GM19463 (cell line): ENCODE measurements at regions not wholly inside any gene's neighbourhood (a gene's known extent, or its start where the extent isn't known, plus 50 kb on each side); places are given as distances from the start of the nearest gene placed in this dataset.

Source experiments
- ATAC-seq: cut with Tn5 transposase; IDR thresholded peaks from one replicate; pipeline ENCODE4 v1.9.1; 2021; ENCODE audit warnings: mild to moderate bottlenecking, moderate library complexity; ENCODE audit not compliant: unreplicated experiment

- ATAC-seq, result no peak
Observed at GRCh38 chr4:126779436-126780166, 853.2 kb upstream of the INTU start.

- no peak for ATAC-seq
Observed at GRCh38 chr4:126783191-126783590, 849.6 kb upstream of the INTU start.

GRCh38 chr4:126784966-126785580 lies 847.7 kb upstream of the INTU start:
- no peak for ATAC-seq

- no peak for ATAC-seq
Observed at GRCh38 chr4:126790633-126791032, 842.1 kb upstream of the INTU start.

GRCh38 chr4:126794363-126794762 lies 838.4 kb upstream of the INTU start:
- ATAC-seq, result no peak

GRCh38 chr4:126798214-126798613 lies 834.5 kb upstream of the INTU start:
- ATAC-seq, result no peak

- no peak for ATAC-seq
Observed at GRCh38 chr4:126799416-126799815, 833.3 kb upstream of the INTU start.

- ATAC-seq, result no peak
Observed at GRCh38 chr4:126799971-126800574, 832.7 kb upstream of the INTU start.

- ATAC-seq, result peak; percentile 37
Observed at GRCh38 chr4:126800575-126801141, 832.1 kb upstream of the INTU start.

GRCh38 chr4:126807132-126807531 lies 825.6 kb upstream of the INTU start:
- ATAC-seq, result no peak

- no peak for ATAC-seq
Observed at GRCh38 chr4:126812076-126812475, 820.7 kb upstream of the INTU start.

- no peak for ATAC-seq
Observed at GRCh38 chr4:126820631-126821030, 812.1 kb upstream of the INTU start.

GRCh38 chr4:126821152-126821551 lies 811.6 kb upstream of the INTU start:
- no peak for ATAC-seq

GRCh38 chr4:126825083-126825482 lies 807.7 kb upstream of the INTU start:
- ATAC-seq, result no peak

GRCh38 chr4:126827669-126828068 lies 805.1 kb upstream of the INTU start:
- ATAC-seq, result no peak

- no peak for ATAC-seq
Observed at GRCh38 chr4:126834854-126835253, 797.9 kb upstream of the INTU start.

- no peak for ATAC-seq
Observed at GRCh38 chr4:126838941-126839679, 793.6 kb upstream of the INTU start.

- ATAC-seq, result no peak
Observed at GRCh38 chr4:126843492-126844067, 789.2 kb upstream of the INTU start.

- ATAC-seq, result peak; percentile 71
Observed at GRCh38 chr4:126850286-126850685, 782.5 kb upstream of the INTU start.

GRCh38 chr4:126851391-126851790 lies 781.4 kb upstream of the INTU start:
- ATAC-seq, result no peak

- ATAC-seq, result peak; percentile 40
Observed at GRCh38 chr4:126853715-126854114, 779.0 kb upstream of the INTU start.
